Gastrocnemius medialis (tissue), 4 donors: ENCODE measurements at regions not wholly inside any gene's neighbourhood (a gene's known extent, or its start where the extent isn't known, plus 50 kb on each side); places are given as distances from the start of the nearest gene placed in this dataset.

Experiments
- POLR2A ChIP-seq, 2 donors: fragments of 450-650 bp; IDR thresholded peaks; one replicate each; pipeline ENCODE4 v1.6.1; 2017; ENCODE audit warnings: antibody characterized with exemption in 2 of 2, mild to moderate bottlenecking in 2 of 2, moderate library complexity in 2 of 2
- TF ChIP-seq, protein P1 (sequence below), 5 experiments: fragments of 450-650 bp in 3 of 5; fragments of 200-600 bp in 2 of 5; sonication (generic) in 2 of 5; IDR thresholded peaks in 4 of 5; conservative IDR thresholded peaks in 1 of 5; 1 replicate in 4 of 5; 2 replicates in 1 of 5; pipeline ENCODE4 v1.5.1; 2016 to 2019; ENCODE audit warnings: antibody characterized with exemption in 5 of 5, mild to moderate bottlenecking in 3 of 5, moderate library complexity in 3 of 5

DNA sequence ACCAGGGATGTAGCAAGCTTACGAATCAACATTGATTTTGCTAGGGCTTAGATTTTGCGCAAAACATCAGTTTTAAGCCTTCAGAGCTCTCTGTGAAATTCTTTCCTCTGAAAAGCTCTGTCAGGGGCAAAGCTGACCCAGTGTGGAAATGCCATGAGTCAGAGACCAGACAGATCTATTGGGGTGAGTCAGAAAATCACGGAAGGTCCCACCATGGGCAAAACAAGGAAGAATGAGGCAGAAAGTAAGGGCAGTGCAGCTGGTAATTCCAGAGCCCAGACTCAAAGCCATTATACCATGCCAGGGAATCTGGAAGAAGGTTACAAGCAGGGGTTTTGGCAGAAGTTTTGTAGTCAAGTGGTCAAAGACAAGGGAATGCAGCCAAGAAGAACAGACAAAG lies 256.6 kb upstream of the CTAGE1 start:
- TF ChIP-seq, protein P1, sequence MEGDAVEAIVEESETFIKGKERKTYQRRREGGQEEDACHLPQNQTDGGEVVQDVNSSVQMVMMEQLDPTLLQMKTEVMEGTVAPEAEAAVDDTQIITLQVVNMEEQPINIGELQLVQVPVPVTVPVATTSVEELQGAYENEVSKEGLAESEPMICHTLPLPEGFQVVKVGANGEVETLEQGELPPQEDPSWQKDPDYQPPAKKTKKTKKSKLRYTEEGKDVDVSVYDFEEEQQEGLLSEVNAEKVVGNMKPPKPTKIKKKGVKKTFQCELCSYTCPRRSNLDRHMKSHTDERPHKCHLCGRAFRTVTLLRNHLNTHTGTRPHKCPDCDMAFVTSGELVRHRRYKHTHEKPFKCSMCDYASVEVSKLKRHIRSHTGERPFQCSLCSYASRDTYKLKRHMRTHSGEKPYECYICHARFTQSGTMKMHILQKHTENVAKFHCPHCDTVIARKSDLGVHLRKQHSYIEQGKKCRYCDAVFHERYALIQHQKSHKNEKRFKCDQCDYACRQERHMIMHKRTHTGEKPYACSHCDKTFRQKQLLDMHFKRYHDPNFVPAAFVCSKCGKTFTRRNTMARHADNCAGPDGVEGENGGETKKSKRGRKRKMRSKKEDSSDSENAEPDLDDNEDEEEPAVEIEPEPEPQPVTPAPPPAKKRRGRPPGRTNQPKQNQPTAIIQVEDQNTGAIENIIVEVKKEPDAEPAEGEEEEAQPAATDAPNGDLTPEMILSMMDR (IDR thresholded peaks at IDR 0.05 in 4 of 5, conservative IDR thresholded peaks at IDR 0.05 in 1 of 5), result no peak
- no peak for TF ChIP-seq POLR2A (IDR thresholded peaks at IDR 0.05)
